ENCODE measurements at regions not wholly inside any gene's neighbourhood (a gene's known extent, or its start where the extent isn't known, plus 50 kb on each side); places are given as distances from the start of the nearest gene placed in this dataset.

- ChIA-PET CTCF (no interaction called here), POLR2A (no interaction called here)
- TF ChIP-seq JUNB (IDR thresholded peaks at IDR 0.05) (no peak), REST (IDR thresholded peaks at IDR 0.05) (no peak), POLR2AphosphoS2 (conservative IDR thresholded peaks at IDR 0.05; ENCODE audit: low read length) (no peak), FOSL2 (IDR thresholded peaks at IDR 0.05) (no peak), FOSL2 (CRISPR knock-in tag; IDR thresholded peaks at IDR 0.05) (no peak), ELK1 (IDR thresholded peaks at IDR 0.05; ENCODE audit: low read depth, low read length) (no peak), ZFP36 (IDR thresholded peaks at IDR 0.05; ENCODE audit: borderline replicate concordance, partially characterized antibody) (no peak), TP53 (CRISPR knock-in tag; IDR thresholded peaks at IDR 0.05) (no peak), KDM5A (IDR thresholded peaks at IDR 0.05) (no peak), CHD2 (IDR thresholded peaks at IDR 0.05; ENCODE audit: low read length, partially characterized antibody) (no peak), HEYL (CRISPR knock-in tag; IDR thresholded peaks at IDR 0.05) (no peak), ZNF302 (CRISPR knock-in tag; IDR thresholded peaks at IDR 0.05) (no peak), HDAC2 (IDR thresholded peaks at IDR 0.05) (no peak), CTCF (IDR thresholded peaks at IDR 0.05) (no peak)
- H3K4me1 ChIP-seq = no peaks in the 10 kb centered on the region
- no peak overlapping the region for H3K4me3 ChIP-seq
- no peak for FAIRE-seq
- H3K9me3 ChIP-seq = no peaks in the 10 kb centered on the region
- H3K4me2 ChIP-seq = no peak overlapping the region
- no peak for DNase-seq (ENCODE audit: low read depth in 1 of 2, low spot score in 1 of 2)
- 65% methylated on average over 3 of the region's 3 CpGs for WGBS (ENCODE audit: missing lambda C conversion rate)
- no peak overlapping the region for H3K27ac ChIP-seq
- no peak for ATAC-seq
These were observed 327.7 kb upstream of the TNC start for GRCh38 chr9:115445655-115446054.

- DNase-seq (ENCODE audit: low read depth in 1 of 2, low spot score in 1 of 2) (no peak), FAIRE-seq (no peak), ATAC-seq (no peak)
- Histone ChIP-seq H3K4me1 (no peaks in the 10 kb centered on the region), H3K4me2 (no peak overlapping the region), H3K4me3 (no peak overlapping the region), H3K27ac (no peak overlapping the region), H3K9me3 (no peaks in the 10 kb centered on the region)
- POLR2A ChIA-PET = no interaction called here
- CTCF ChIA-PET = no interaction called here
- TF ChIP-seq FOSL2 (IDR thresholded peaks at IDR 0.05) (no peak), FOSL2 (CRISPR knock-in tag; IDR thresholded peaks at IDR 0.05) (no peak), ELK1 (IDR thresholded peaks at IDR 0.05; ENCODE audit: low read depth, low read length) (no peak), SREBF2 (IDR thresholded peaks at IDR 0.05) (no peak), ZFP36 (IDR thresholded peaks at IDR 0.05; ENCODE audit: borderline replicate concordance, partially characterized antibody) (no peak), BHLHE40 (IDR thresholded peaks at IDR 0.05; ENCODE audit: low read depth, low read length) (no peak)
These were observed 338.6 kb upstream of the TNC start for GRCh38 chr9:115456515-115456914.

- Histone ChIP-seq H3K4me2 (no peak overlapping the region), H3K4me1 (no peaks in the 10 kb centered on the region), H3K9me3 (no peaks in the 10 kb centered on the region), H3K4me3 (no peak overlapping the region), H3K27ac (no peak overlapping the region)
- FAIRE-seq (no peak), ATAC-seq (no peak), DNase-seq (ENCODE audit: low read depth in 1 of 2, low spot score in 1 of 2) (no peak)
- WGBS (ENCODE audit: missing lambda C conversion rate) = 51% methylated on average over 3 of the region's 3 CpGs
- TF ChIP-seq GATA3 (IDR thresholded peaks at IDR 0.05; ENCODE audit: borderline replicate concordance) = no peak
- TF ChIP-seq REST (IDR thresholded peaks at IDR 0.05) = no peak
- TF ChIP-seq KDM5A (IDR thresholded peaks at IDR 0.05) = no peak
- POLR2A ChIA-PET = no interaction called here
- CTCF ChIA-PET = no interaction called here
These were observed 343.3 kb upstream of the TNC start for GRCh38 chr9:115461280-115461679.
